ENCODE measurements at regions not wholly inside any gene's neighbourhood (a gene's known extent, or its start where the extent isn't known, plus 50 kb on each side); places are given as distances from the start of the nearest gene placed in this dataset.

GRCh38 chr10:3430501-3430900, 257.9 kb upstream of the PITRM1 start:
- 88% methylated on average over 1 of the region's 1 CpG for WGBS
- Histone ChIP-seq H3K4me3 (ENCODE audit: low read length) (no peak overlapping the region), H3K9me3 (ENCODE audit: control insufficient read depth, low read length) (no peaks in the 10 kb centered on the region), H3K27ac (ENCODE audit: low read length) (no peak overlapping the region), H3K27me3 (ENCODE audit: control insufficient read depth, insufficient read depth) (no peaks in the 10 kb centered on the region), H3K4me1 (ENCODE audit: control insufficient read depth, insufficient read depth, low read length) (peaks cover 2% of the 10 kb centered on the region)
- ATAC-seq = no peak
- intact Hi-C loops (cut with DNase I) = no loop called here
- DNase-seq = no peak

GRCh38 chr10:3429676-3430075, 257.1 kb upstream of the PITRM1 start:
- ATAC-seq = peak; percentile 27 to 44
- Histone ChIP-seq H3K4me3 (ENCODE audit: low read length) (no peak overlapping the region), H3K27ac (ENCODE audit: low read length) (no peak overlapping the region), H3K27me3 (ENCODE audit: control insufficient read depth, insufficient read depth) (no peaks in the 10 kb centered on the region), H3K9me3 (ENCODE audit: control insufficient read depth, low read length) (no peaks in the 10 kb centered on the region), H3K4me1 (ENCODE audit: control insufficient read depth, insufficient read depth, low read length) (peaks cover 2% of the 10 kb centered on the region)
- no peak for DNase-seq
- WGBS = 33% methylated on average over 7 of the region's 7 CpGs
- intact Hi-C loops (cut with DNase I) = no loop called here

DNA sequence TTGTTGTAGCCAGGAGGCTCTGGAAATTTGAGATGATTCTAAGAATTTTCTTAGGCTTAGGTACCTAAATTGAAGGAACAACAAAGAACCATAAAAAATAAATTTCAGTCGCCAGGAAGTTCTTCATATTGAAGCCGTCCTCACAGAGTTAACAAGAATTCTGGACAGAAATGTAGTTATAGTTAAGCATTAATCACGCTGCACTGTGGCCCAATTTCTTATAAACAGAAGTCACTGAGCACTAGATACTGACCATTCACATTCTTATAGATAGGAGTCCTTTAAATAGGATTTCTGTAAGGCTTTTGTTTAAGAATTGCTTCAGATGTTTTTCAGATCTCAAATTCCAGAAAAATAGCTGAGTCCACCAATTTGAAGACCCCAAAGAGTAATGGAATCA, 256.2 kb upstream of the PITRM1 start:
- Histone ChIP-seq H3K27ac (ENCODE audit: low read length) (no peak overlapping the region), H3K9me3 (ENCODE audit: control insufficient read depth, low read length) (no peaks in the 10 kb centered on the region), H3K4me1 (ENCODE audit: control insufficient read depth, insufficient read depth, low read length) (peaks cover 2% of the 10 kb centered on the region), H3K27me3 (ENCODE audit: control insufficient read depth, insufficient read depth) (no peaks in the 10 kb centered on the region), H3K4me3 (ENCODE audit: low read length) (no peak overlapping the region)
- WGBS = 81% methylated on average over 3 of the region's 3 CpGs
- ATAC-seq = no peak
- intact Hi-C loops (cut with DNase I) = no loop called here
- DNase-seq = no peak

- H3K27ac ChIP-seq (ENCODE audit: low read length) = no peak overlapping the region
- ATAC-seq (peak in 1 of 2 donors; percentile 39), DNase-seq (peak; percentile 44 to 71 (median 69))
- intact Hi-C loops (cut with DNase I) = no loop called here
- no peaks in the 10 kb centered on the region for H3K4me1 ChIP-seq (ENCODE audit: control insufficient read depth, insufficient read depth, low read length)
- WGBS = 71% methylated on average over 7 of the region's 7 CpGs
- H3K4me3 ChIP-seq (ENCODE audit: low read length) = no peak overlapping the region
- no peaks in the 10 kb centered on the region for H3K27me3 ChIP-seq (ENCODE audit: control insufficient read depth, insufficient read depth)
- no peaks in the 10 kb centered on the region for H3K9me3 ChIP-seq (ENCODE audit: control insufficient read depth, low read length)
These were observed 255.4 kb upstream of the PITRM1 start for GRCh38 chr10:3427950-3428354.

DNA sequence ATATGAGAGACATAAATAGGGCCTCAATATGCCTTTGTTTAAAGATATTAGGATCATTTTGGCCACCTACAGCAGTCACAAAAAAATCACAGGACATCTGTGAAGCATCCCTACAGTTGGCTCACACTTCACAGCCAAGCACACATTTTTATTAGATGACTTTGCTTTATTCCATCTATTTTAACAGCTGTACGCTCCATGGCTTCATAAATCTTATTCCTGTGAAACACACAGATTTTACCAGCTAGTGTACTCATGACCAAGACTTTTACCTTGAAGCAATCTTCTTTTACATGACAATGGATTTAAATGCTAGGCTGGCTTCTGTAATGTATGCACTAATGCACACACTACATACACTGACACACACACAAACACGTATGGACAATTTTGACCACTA, 254.8 kb upstream of the PITRM1 start:
- Histone ChIP-seq H3K27ac (ENCODE audit: low read length) (no peak overlapping the region), H3K9me3 (ENCODE audit: control insufficient read depth, low read length) (no peaks in the 10 kb centered on the region), H3K4me1 (ENCODE audit: control insufficient read depth, insufficient read depth, low read length) (no peaks in the 10 kb centered on the region), H3K27me3 (ENCODE audit: control insufficient read depth, insufficient read depth) (no peaks in the 10 kb centered on the region), H3K4me3 (ENCODE audit: low read length) (no peak overlapping the region)
- ATAC-seq (no peak), DNase-seq (no peak)
- intact Hi-C loops (cut with DNase I) = no loop called here
- WGBS = 83% methylated on average over 2 of the region's 2 CpGs

DNA sequence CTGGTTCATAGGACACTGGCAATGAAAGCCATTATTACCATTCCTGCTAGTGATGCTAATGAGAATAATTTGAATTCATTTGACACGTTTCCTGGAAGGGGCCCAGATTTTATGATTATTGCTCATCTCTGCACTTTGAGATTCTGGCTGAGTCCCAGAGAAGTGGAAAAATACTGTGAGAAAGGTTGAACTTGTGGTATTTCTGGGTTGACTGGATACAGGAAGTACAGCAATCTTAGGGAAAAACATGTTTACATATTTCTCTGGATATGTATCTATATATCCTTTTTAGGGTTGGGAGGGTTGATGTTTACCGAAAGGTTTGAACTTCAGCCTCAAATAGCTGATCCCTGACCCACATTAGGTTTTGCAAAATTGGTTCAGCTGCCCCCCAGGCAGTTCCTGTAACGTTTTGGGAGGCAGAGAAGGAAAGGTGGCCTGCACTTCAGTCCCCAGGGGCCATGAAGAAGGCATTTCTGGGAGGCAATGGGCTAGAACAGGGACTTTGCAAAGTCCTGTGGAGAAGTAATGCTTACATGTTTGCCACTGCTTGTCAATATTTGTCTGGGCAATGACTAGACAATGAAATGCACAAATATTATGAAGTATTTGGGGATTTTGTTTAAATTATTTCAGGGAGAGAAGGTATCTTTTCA, 253.7 kb upstream of the PITRM1 start:
- no peak overlapping the region for H3K4me3 ChIP-seq (ENCODE audit: low read length)
- no peaks in the 10 kb centered on the region for H3K4me1 ChIP-seq (ENCODE audit: control insufficient read depth, insufficient read depth, low read length)
- DNase-seq (no peak), ATAC-seq (no peak)
- intact Hi-C loops (cut with DNase I) = no loop called here
- peak overlapping the region; percentile 44 for H3K27ac ChIP-seq (ENCODE audit: low read length)
- WGBS = 44% methylated on average over 3 of the region's 3 CpGs
- H3K9me3 ChIP-seq (ENCODE audit: control insufficient read depth, low read length) = no peaks in the 10 kb centered on the region
- no peaks in the 10 kb centered on the region for H3K27me3 ChIP-seq (ENCODE audit: control insufficient read depth, insufficient read depth)

GRCh38 chr10:3425716-3426115, 253.1 kb upstream of the PITRM1 start:
- Histone ChIP-seq H3K4me3 (ENCODE audit: low read length) (no peak overlapping the region), H3K27me3 (ENCODE audit: control insufficient read depth, insufficient read depth) (no peaks in the 10 kb centered on the region), H3K4me1 (ENCODE audit: control insufficient read depth, insufficient read depth, low read length) (no peaks in the 10 kb centered on the region), H3K27ac (ENCODE audit: low read length) (no peak overlapping the region), H3K9me3 (ENCODE audit: control insufficient read depth, low read length) (no peaks in the 10 kb centered on the region)
- ATAC-seq = no peak
- 82% methylated on average over 6 of the region's 6 CpGs for WGBS
- intact Hi-C loops (cut with DNase I) = no loop called here
- no peak for DNase-seq

- Histone ChIP-seq H3K27ac (ENCODE audit: low read length) (no peak overlapping the region), H3K9me3 (ENCODE audit: control insufficient read depth, low read length) (no peaks in the 10 kb centered on the region), H3K27me3 (ENCODE audit: control insufficient read depth, insufficient read depth) (no peaks in the 10 kb centered on the region), H3K4me3 (ENCODE audit: low read length) (no peak overlapping the region), H3K4me1 (ENCODE audit: control insufficient read depth, insufficient read depth, low read length) (no peaks in the 10 kb centered on the region)
- DNase-seq (no peak), ATAC-seq (no peak)
- 92% methylated on average over 5 of the region's 5 CpGs for WGBS
- intact Hi-C loops (cut with DNase I) = no loop called here
These were observed 252.7 kb upstream of the PITRM1 start for GRCh38 chr10:3425261-3425660.

- WGBS = 57% methylated on average over 26 of the region's 26 CpGs
- ATAC-seq = peak; percentile 65 to 89
- no peaks in the 10 kb centered on the region for H3K27me3 ChIP-seq (ENCODE audit: control insufficient read depth, insufficient read depth)
- H3K9me3 ChIP-seq (ENCODE audit: control insufficient read depth, low read length) = no peaks in the 10 kb centered on the region
- H3K4me3 ChIP-seq (ENCODE audit: low read length) = no peak overlapping the region
- no peaks in the 10 kb centered on the region for H3K4me1 ChIP-seq (ENCODE audit: control insufficient read depth, insufficient read depth, low read length)
- peak overlapping the region; percentile 15 for H3K27ac ChIP-seq (ENCODE audit: low read length)
- intact Hi-C loops (cut with DNase I) = no loop called here
- DNase-seq = peak; percentile 63 to 83 (median 79)
These were observed 251.7 kb upstream of the PITRM1 start for GRCh38 chr10:3424111-3424851.

GRCh38 chr10:3423384-3423783, 250.8 kb upstream of the PITRM1 start:
- Histone ChIP-seq H3K27ac (ENCODE audit: low read length) (no peak overlapping the region), H3K9me3 (ENCODE audit: control insufficient read depth, low read length) (no peaks in the 10 kb centered on the region), H3K27me3 (ENCODE audit: control insufficient read depth, insufficient read depth) (no peaks in the 10 kb centered on the region), H3K4me1 (ENCODE audit: control insufficient read depth, insufficient read depth, low read length) (no peaks in the 10 kb centered on the region), H3K4me3 (ENCODE audit: low read length) (no peak overlapping the region)
- no peak for ATAC-seq
- intact Hi-C loops (cut with DNase I) = no loop called here
- DNase-seq = no peak
- WGBS = 89% methylated on average over 14 of the region's 14 CpGs

DNA sequence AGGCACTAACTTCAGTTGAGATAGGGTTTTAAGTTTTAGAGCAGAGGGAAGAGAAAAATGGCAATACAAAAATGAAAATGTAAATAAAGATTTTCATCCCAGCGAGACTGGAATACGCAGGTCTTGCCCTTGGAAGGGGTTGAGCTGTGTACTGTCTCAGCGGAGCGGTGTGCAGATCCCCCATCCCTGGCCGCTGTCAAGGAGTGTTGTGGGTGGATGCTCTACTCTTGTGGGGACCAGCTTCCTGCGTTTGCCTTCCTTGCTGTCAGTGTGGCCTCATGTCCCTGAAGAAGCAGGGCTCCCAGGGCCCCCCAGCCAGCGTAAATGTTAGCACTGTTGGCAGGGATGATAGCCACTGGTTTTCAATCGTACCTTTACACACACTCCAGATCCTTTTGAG, 249.7 kb upstream of the PITRM1 start:
- WGBS = 77% methylated on average over 8 of the region's 8 CpGs
- H3K4me3 ChIP-seq (ENCODE audit: low read length) = no peak overlapping the region
- no peak for ATAC-seq
- H3K27ac ChIP-seq (ENCODE audit: low read length) = no peak overlapping the region
- no peaks in the 10 kb centered on the region for H3K9me3 ChIP-seq (ENCODE audit: control insufficient read depth, low read length)
- intact Hi-C loops (cut with DNase I) = no loop called here
- DNase-seq = no peak
- H3K4me1 ChIP-seq (ENCODE audit: control insufficient read depth, insufficient read depth, low read length) = no peaks in the 10 kb centered on the region
- no peaks in the 10 kb centered on the region for H3K27me3 ChIP-seq (ENCODE audit: control insufficient read depth, insufficient read depth)
